ENCODE measurements at regions not wholly inside any gene's neighbourhood (a gene's known extent, or its start where the extent isn't known, plus 50 kb on each side); places are given as distances from the start of the nearest gene placed in this dataset.

GRCh38 chr2:35347561-35347960 lies 1008.0 kb upstream of the CRIM1 start:
- TF ChIP-seq, protein P1, sequence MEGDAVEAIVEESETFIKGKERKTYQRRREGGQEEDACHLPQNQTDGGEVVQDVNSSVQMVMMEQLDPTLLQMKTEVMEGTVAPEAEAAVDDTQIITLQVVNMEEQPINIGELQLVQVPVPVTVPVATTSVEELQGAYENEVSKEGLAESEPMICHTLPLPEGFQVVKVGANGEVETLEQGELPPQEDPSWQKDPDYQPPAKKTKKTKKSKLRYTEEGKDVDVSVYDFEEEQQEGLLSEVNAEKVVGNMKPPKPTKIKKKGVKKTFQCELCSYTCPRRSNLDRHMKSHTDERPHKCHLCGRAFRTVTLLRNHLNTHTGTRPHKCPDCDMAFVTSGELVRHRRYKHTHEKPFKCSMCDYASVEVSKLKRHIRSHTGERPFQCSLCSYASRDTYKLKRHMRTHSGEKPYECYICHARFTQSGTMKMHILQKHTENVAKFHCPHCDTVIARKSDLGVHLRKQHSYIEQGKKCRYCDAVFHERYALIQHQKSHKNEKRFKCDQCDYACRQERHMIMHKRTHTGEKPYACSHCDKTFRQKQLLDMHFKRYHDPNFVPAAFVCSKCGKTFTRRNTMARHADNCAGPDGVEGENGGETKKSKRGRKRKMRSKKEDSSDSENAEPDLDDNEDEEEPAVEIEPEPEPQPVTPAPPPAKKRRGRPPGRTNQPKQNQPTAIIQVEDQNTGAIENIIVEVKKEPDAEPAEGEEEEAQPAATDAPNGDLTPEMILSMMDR (conservative IDR thresholded peaks at IDR 0.05) = no peak
- no peak overlapping the region for H3K27ac ChIP-seq

DNA sequence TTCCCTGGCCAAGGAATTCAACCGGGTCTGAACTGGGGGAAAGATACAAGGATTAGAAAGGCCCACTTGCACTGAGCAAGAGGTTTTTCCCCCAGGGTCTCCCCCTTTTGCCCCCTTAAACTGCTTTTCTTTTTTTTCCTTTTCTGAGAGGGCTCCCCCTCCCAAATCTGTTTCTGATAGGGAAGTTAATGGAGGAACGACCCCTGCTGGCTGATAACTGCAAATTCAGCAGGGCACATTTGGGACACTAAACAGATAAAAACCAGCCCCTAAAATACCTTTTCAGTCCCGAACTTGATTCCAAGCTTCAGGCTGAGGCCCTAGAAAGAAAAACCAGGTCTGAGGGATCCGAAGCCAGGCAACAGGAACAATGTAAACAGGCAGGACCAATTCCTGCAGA lies 1012.4 kb upstream of the CRIM1 start:
- no peak overlapping the region for H3K27ac ChIP-seq
- TF ChIP-seq, protein P1 (conservative IDR thresholded peaks at IDR 0.05) = peak; percentile 25; the same call in 1 of the 2 replicates

GRCh38 chr2:35339211-35339610 lies 1016.4 kb upstream of the CRIM1 start:
- TF ChIP-seq, protein P1 (conservative IDR thresholded peaks at IDR 0.05) = no peak
- H3K27ac ChIP-seq = no peak overlapping the region

- H3K27ac ChIP-seq = no peak overlapping the region
- TF ChIP-seq, protein P1 (conservative IDR thresholded peaks at IDR 0.05) = no peak
These were observed 1017.7 kb upstream of the CRIM1 start for GRCh38 chr2:35337922-35338321.

DNA sequence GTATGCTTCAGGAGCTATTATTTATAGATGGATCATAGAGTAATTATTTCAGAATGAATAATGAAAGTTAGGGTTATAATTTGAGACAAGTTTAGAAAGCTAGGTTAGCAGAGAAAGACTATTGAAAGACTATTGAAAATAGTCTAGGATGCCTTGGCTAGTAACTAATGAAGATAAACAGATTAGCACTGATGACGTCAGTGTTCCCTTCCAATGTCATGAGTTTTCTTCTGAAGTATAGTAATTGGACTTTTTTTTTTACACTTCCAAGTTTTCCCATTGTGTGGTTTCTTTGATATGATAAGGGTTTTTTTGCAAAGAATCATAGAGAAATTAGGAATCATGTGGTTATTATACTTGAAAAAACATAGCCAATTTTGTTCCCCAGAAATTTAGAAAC lies 1041.5 kb upstream of the CRIM1 start:
- TF ChIP-seq, protein P1 (conservative IDR thresholded peaks at IDR 0.05) = no peak
- no peak overlapping the region for H3K27ac ChIP-seq

- TF ChIP-seq, protein P1 (conservative IDR thresholded peaks at IDR 0.05) = no peak
These were observed 1054.2 kb upstream of the CRIM1 start for GRCh38 chr2:35301369-35301768.

GRCh38 chr2:35298493-35298892 lies 1057.1 kb upstream of the CRIM1 start:
- TF ChIP-seq, protein P1 (conservative IDR thresholded peaks at IDR 0.05) = no peak
- H3K27ac ChIP-seq = no peak overlapping the region

More at GRCh38 chr2:35301369-35301768, 1054.2 kb upstream of the CRIM1 start:
- no peak overlapping the region for H3K27ac ChIP-seq

All from VCaP (cell line).